GM12878 (cell line): ENCODE measurements at regions not wholly inside any gene's neighbourhood (a gene's known extent, or its start where the extent isn't known, plus 50 kb on each side); places are given as distances from the start of the nearest gene placed in this dataset.

Experiments used
- ATAC-seq: fragments of 200-7000 bp; cut with Tn5 transposase; 3 replicates; pipeline ENCODE4 v1.9.1; 2020; ENCODE audit warnings: mild to moderate bottlenecking, moderate library complexity
- BruUV-seq: library from RNA; stranded (reverse); fragments of 400-500 nt; replicated peaks from 2 replicates; lab custom pipeline; 2021; lab: Mats Ljungman, UMichigan
- CTCF ChIA-PET: fragments of 300-600 bp; sonication (Branson Sonifier 250); formaldehyde crosslinking; extraction: SDS; loops from one replicate; lab custom pipeline; 2021; ENCODE audit warnings: inconsistent platforms; lab: Yijun Ruan, JAX
- POLR2A ChIA-PET: fragments of 350-600 bp; formaldehyde crosslinking; extraction: SDS; loops from one replicate; lab custom pipeline; 2021; ENCODE audit warnings: inconsistent platforms; lab: Charles Lee
- RAD21 ChIA-PET: fragments of 300-600 bp; sonication (Branson Sonifier 250); formaldehyde crosslinking; loops from one replicate; lab custom pipeline; 2023; ENCODE audit warnings: antibody characterized with exemption; ENCODE audit not compliant: unreplicated experiment; lab: Charles Lee
- SMC1A ChIA-PET: fragments of 300-600 bp; sonication (Branson Sonifier 250); formaldehyde crosslinking; loops from one replicate; lab custom pipeline; 2023; ENCODE audit not compliant: unreplicated experiment, uncharacterized antibody; lab: Charles Lee
- DNase-seq: peaks from one replicate; pipeline ENCODE4 v3.0.0-alpha.2; 2011; ENCODE audit warnings: low read depth, low spot score
- FAIRE-seq: peaks from 3 replicates; lab custom pipeline; 2011; peaks lifted over from hg19 to GRCh38; lab: Jason Lieb, UNC
- H2AFZ ChIP-seq: 2 replicates; pipeline ENCODE4 v1.6.0; 2011; ENCODE audit warnings: low read depth, low read length, control low read depth; ENCODE audit not compliant: control insufficient read depth
- H3K27ac ChIP-seq: 2 replicates; pipeline ENCODE4 v1.5.1; 2011; ENCODE audit warnings: control low read depth; ENCODE audit not compliant: control insufficient read depth, insufficient read depth
- H3K27me3 ChIP-seq, 2 experiments: replicated peaks in 1 of 2; 2 replicates each; pipeline versions ENCODE4 v1.6.0 to v1.6.1; 2011; ENCODE audit warnings: low read length in 1 of 2; ENCODE audit not compliant: control insufficient read depth in 2 of 2, insufficient read depth in 2 of 2
- H3K36me3 ChIP-seq, 2 experiments: 2 replicates each; pipeline ENCODE4 v1.5.1; 2011; ENCODE audit warnings: low read length in 1 of 2; ENCODE audit not compliant: control insufficient read depth in 2 of 2, insufficient read depth in 2 of 2
- H3K4me1 ChIP-seq: 2 replicates; pipeline ENCODE4 v1.6.1; 2011; ENCODE audit warnings: mild to moderate bottlenecking, low read length, moderate library complexity, mixed read lengths; ENCODE audit not compliant: control insufficient read depth, insufficient read depth
- H3K4me2 ChIP-seq: 2 replicates; pipeline ENCODE4 v1.6.0; 2011; ENCODE audit warnings: control low read depth; ENCODE audit not compliant: control insufficient read depth, insufficient read depth
- H3K4me3 ChIP-seq: fragments of 200-600 bp; sonication (generic); 2 replicates; pipeline ENCODE4 v1.5.1; 2016
- H3K79me2 ChIP-seq: 2 replicates; pipeline ENCODE4 v1.6.0; 2011; ENCODE audit warnings: low read length; ENCODE audit not compliant: control insufficient read depth, insufficient read depth
- H3K9ac ChIP-seq: 2 replicates; pipeline ENCODE4 v1.8.0; 2011; ENCODE audit warnings: low read length, control low read depth, mixed read lengths; ENCODE audit not compliant: control insufficient read depth, insufficient read depth
- H3K9me3 ChIP-seq: replicated peaks from 3 replicates; pipeline ENCODE4 v1.5.1; 2011; ENCODE audit warnings: mild to moderate bottlenecking, low read length; ENCODE audit not compliant: control insufficient read depth, insufficient read depth
- H4K20me1 ChIP-seq: 2 replicates; pipeline ENCODE4 v1.6.0; 2011; ENCODE audit not compliant: control insufficient read depth, insufficient read depth
- BHLHE40 ChIP-seq, 2 experiments: fragments of 450-650 bp in 1 of 2; IDR thresholded peaks; 2 replicates each; pipeline ENCODE4 v1.6.1; 2011 to 2017; ENCODE audit warnings: low read depth in 2 of 2, borderline replicate concordance in 1 of 2, improper control_type of control experiment in 1 of 2, low read length in 1 of 2, mild to moderate bottlenecking in 1 of 2
- IKZF2 ChIP-seq, 2 experiments: fragments of 450-650 bp; IDR thresholded peaks; 2 replicates each; pipeline ENCODE4 v1.6.1; 2017; ENCODE audit warnings: mild to moderate bottlenecking in 2 of 2, moderate library complexity in 2 of 2
- IRF4 ChIP-seq: IDR thresholded peaks from 2 replicates; pipeline ENCODE4 v1.6.1; 2011; ENCODE audit warnings: low read depth, low read length
- NFYB ChIP-seq: IDR thresholded peaks from 2 replicates; pipeline ENCODE4 v1.6.1; 2011; ENCODE audit warnings: low read depth, mild to moderate bottlenecking, low read length, improper control_type of control experiment, moderate library complexity; ENCODE audit not compliant: insufficient read depth
- NR2C1 ChIP-seq: fragments of 450-650 bp; IDR thresholded peaks from 2 replicates; pipeline ENCODE4 v1.6.1; 2017; ENCODE audit warnings: antibody characterized with exemption, mild to moderate bottlenecking, moderate library complexity
- PAX8 ChIP-seq: fragments of 450-650 bp; IDR thresholded peaks from 2 replicates; pipeline ENCODE4 v1.6.1; 2017; ENCODE audit warnings: mild to moderate bottlenecking, moderate library complexity
- RELA ChIP-seq: fragments of 450-650 bp; IDR thresholded peaks from 2 replicates; pipeline ENCODE4 v1.8.0; 2014; ENCODE audit warnings: borderline replicate concordance; ENCODE audit not compliant: partially characterized antibody
- RFX5 ChIP-seq: IDR thresholded peaks from 2 replicates; pipeline ENCODE4 v1.6.1; 2011; ENCODE audit warnings: low read depth, low read length, improper control_type of control experiment
- SIX5 ChIP-seq: IDR thresholded peaks from 2 replicates; pipeline ENCODE4 v1.6.1; 2011; ENCODE audit warnings: mild to moderate bottlenecking, low read depth, low read length, moderate library complexity; ENCODE audit not compliant: severe bottlenecking
- SMARCA5 ChIP-seq: fragments of 450-650 bp; IDR thresholded peaks from 2 replicates; pipeline ENCODE4 v1.6.1; 2017; ENCODE audit warnings: mild to moderate bottlenecking
- TCF7 ChIP-seq: IDR thresholded peaks from 2 replicates; pipeline ENCODE4 v1.6.1; 2014; ENCODE audit warnings: antibody characterized with exemption, borderline replicate concordance
- WGBS: methylation state at CpG from one replicate; pipeline ENCODE4 v1.1.6; 2016; ENCODE audit warnings: low lambda C conversion rate; ENCODE audit not compliant: insufficient replicate concordance, insufficient coverage; ENCODE audit errors: missing lambda C conversion rate; 5-methylcytosine and 5-hydroxymethylcytosine counted together
- in situ Hi-C: fragments of 300-500 bp; cut with MboI; formaldehyde crosslinking; loops from 9 replicates; pipeline ENCODE4 v1.14.3; 2018; ENCODE audit warnings: mixed read lengths
- intact Hi-C: fragments of 100-400 bp; cut with micrococcal nuclease; formaldehyde crosslinking; loops from one replicate; pipeline ENCODE4 v1.14.2; 2022; ENCODE audit not compliant: unreplicated experiment
- TF ChIP-seq, protein P1 (sequence below): IDR thresholded peaks from 2 replicates; pipeline ENCODE4 v1.6.1; 2011; ENCODE audit warnings: borderline replicate concordance, low read depth, mild to moderate bottlenecking, moderate library complexity, mixed read lengths, low read length; ENCODE audit not compliant: insufficient read depth; ENCODE audit errors: extremely low read length
- TF ChIP-seq, protein P2 (sequence below): fragments of 450-650 bp; IDR thresholded peaks from 2 replicates; pipeline ENCODE4 v1.6.1; 2017; ENCODE audit warnings: mild to moderate bottlenecking, low read depth, inconsistent platforms; ENCODE audit not compliant: poor library complexity, severe bottlenecking
- TF ChIP-seq, protein P3 (sequence below), 3 experiments: IDR thresholded peaks in 2 of 3; conservative IDR thresholded peaks in 1 of 3; 2 replicates each; pipeline ENCODE4 v1.5.1; 2011; ENCODE audit warnings: low read depth in 3 of 3, low read length in 3 of 3, mild to moderate bottlenecking in 3 of 3, control low read depth in 2 of 3, moderate library complexity in 2 of 3, inconsistent platforms in 1 of 3, mixed read lengths in 1 of 3; ENCODE audit not compliant: control insufficient read depth in 2 of 3, insufficient read depth in 1 of 3; ENCODE audit errors: extremely low read depth in 1 of 3
- TF ChIP-seq, protein P4 (sequence below): fragments of 450-650 bp; IDR thresholded peaks from 2 replicates; pipeline ENCODE4 v1.6.1; 2017; ENCODE audit warnings: mild to moderate bottlenecking, moderate library complexity

DNA sequence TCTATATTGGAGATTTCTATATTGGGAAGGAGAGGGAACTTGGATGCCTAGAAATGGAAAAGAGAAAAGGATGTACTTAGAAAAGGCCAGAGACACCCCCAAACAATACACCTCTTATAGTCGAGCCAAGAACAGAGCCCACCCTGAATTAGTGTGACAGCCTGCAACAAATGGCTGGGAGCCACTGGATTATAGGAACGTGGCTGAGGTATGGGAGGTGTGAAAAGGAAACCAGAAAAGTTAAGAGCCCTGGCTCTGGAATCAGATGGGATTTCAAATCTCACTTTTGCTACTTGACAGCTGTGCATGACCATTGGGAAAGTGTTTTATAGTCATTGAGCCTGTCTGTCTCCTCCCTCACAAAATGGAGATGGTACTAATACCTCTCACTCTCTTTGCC, 394.0 kb downstream of the ZNF521 start:
- H3K9me3 ChIP-seq, result no peaks in the 10 kb centered on the region
- ChIA-PET RAD21 (no interaction called here), POLR2A (no interaction called here), SMC1A (no interaction called here), CTCF (no interaction called here)
- H3K27ac ChIP-seq, result no peak overlapping the region
- no peaks in the 10 kb centered on the region for H3K27me3 ChIP-seq
- no peaks in the 10 kb centered on the region for H4K20me1 ChIP-seq
- DNase-seq, result no peak
- no peak overlapping the region for H3K4me3 ChIP-seq
- in situ Hi-C loops, result no loop called here
- no peak overlapping the region for H3K9ac ChIP-seq
- intact Hi-C loops, result no loop called here
- H2AFZ ChIP-seq, result no peak overlapping the region
- ATAC-seq, result no peak
- no TSS peak for BruUV-seq
- H3K4me2 ChIP-seq, result no peak overlapping the region
- no peaks in the 10 kb centered on the region for H3K36me3 ChIP-seq
- 0% methylated on average over 2 of the region's 2 CpGs for WGBS
- no peaks in the 10 kb centered on the region for H3K4me1 ChIP-seq
- H3K79me2 ChIP-seq, result no peaks in the 10 kb centered on the region
- FAIRE-seq, result no peak
- TF ChIP-seq NFYB (no peak), SMARCA5 (no peak), BHLHE40 (IDR thresholded peaks at IDR 0.05; ENCODE audit: borderline replicate concordance in 1 of 2, low read depth in 2 of 2, low read length in 1 of 2) (no peak), SIX5 (no peak), IRF4 (no peak), IKZF2 (IDR thresholded peaks at IDR 0.05) (no peak), RELA (no peak), NR2C1 (no peak), TCF7 (no peak), PAX8 (no peak), RFX5 (no peak)
- TF ChIP-seq, protein P1, sequence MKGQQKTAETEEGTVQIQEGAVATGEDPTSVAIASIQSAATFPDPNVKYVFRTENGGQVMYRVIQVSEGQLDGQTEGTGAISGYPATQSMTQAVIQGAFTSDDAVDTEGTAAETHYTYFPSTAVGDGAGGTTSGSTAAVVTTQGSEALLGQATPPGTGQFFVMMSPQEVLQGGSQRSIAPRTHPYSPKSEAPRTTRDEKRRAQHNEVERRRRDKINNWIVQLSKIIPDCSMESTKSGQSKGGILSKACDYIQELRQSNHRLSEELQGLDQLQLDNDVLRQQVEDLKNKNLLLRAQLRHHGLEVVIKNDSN, result no peak
- TF ChIP-seq, protein P2, sequence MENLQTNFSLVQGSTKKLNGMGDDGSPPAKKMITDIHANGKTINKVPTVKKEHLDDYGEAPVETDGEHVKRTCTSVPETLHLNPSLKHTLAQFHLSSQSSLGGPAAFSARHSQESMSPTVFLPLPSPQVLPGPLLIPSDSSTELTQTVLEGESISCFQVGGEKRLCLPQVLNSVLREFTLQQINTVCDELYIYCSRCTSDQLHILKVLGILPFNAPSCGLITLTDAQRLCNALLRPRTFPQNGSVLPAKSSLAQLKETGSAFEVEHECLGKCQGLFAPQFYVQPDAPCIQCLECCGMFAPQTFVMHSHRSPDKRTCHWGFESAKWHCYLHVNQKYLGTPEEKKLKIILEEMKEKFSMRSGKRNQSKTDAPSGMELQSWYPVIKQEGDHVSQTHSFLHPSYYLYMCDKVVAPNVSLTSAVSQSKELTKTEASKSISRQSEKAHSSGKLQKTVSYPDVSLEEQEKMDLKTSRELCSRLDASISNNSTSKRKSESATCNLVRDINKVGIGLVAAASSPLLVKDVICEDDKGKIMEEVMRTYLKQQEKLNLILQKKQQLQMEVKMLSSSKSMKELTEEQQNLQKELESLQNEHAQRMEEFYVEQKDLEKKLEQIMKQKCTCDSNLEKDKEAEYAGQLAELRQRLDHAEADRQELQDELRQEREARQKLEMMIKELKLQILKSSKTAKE, result no peak
- TF ChIP-seq, protein P3, sequence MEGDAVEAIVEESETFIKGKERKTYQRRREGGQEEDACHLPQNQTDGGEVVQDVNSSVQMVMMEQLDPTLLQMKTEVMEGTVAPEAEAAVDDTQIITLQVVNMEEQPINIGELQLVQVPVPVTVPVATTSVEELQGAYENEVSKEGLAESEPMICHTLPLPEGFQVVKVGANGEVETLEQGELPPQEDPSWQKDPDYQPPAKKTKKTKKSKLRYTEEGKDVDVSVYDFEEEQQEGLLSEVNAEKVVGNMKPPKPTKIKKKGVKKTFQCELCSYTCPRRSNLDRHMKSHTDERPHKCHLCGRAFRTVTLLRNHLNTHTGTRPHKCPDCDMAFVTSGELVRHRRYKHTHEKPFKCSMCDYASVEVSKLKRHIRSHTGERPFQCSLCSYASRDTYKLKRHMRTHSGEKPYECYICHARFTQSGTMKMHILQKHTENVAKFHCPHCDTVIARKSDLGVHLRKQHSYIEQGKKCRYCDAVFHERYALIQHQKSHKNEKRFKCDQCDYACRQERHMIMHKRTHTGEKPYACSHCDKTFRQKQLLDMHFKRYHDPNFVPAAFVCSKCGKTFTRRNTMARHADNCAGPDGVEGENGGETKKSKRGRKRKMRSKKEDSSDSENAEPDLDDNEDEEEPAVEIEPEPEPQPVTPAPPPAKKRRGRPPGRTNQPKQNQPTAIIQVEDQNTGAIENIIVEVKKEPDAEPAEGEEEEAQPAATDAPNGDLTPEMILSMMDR (IDR thresholded peaks at IDR 0.05 in 2 of 3, conservative IDR thresholded peaks at IDR 0.05 in 1 of 3; ENCODE audit: control insufficient read depth in 2 of 3, extremely low read depth in 1 of 3, insufficient read depth in 1 of 3, low read depth in 3 of 3, low read length in 3 of 3), result no peak
- TF ChIP-seq, protein P4, sequence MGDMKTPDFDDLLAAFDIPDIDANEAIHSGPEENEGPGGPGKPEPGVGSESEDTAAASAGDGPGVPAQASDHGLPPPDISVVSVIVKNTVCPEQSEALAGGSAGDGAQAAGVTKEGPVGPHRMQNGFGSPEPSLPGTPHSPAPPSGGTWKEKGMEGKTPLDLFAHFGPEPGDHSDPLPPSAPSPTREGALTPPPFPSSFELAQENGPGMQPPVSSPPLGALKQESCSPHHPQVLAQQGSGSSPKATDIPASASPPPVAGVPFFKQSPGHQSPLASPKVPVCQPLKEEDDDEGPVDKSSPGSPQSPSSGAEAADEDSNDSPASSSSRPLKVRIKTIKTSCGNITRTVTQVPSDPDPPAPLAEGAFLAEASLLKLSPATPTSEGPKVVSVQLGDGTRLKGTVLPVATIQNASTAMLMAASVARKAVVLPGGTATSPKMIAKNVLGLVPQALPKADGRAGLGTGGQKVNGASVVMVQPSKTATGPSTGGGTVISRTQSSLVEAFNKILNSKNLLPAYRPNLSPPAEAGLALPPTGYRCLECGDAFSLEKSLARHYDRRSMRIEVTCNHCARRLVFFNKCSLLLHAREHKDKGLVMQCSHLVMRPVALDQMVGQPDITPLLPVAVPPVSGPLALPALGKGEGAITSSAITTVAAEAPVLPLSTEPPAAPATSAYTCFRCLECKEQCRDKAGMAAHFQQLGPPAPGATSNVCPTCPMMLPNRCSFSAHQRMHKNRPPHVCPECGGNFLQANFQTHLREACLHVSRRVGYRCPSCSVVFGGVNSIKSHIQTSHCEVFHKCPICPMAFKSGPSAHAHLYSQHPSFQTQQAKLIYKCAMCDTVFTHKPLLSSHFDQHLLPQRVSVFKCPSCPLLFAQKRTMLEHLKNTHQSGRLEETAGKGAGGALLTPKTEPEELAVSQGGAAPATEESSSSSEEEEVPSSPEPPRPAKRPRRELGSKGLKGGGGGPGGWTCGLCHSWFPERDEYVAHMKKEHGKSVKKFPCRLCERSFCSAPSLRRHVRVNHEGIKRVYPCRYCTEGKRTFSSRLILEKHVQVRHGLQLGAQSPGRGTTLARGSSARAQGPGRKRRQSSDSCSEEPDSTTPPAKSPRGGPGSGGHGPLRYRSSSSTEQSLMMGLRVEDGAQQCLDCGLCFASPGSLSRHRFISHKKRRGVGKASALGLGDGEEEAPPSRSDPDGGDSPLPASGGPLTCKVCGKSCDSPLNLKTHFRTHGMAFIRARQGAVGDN, result no peak
